IMR-90 (cell line): ENCODE measurements at regions not wholly inside any gene's neighbourhood (a gene's known extent, or its start where the extent isn't known, plus 50 kb on each side); places are given as distances from the start of the nearest gene placed in this dataset.

ENCODE experiments used
- ATAC-seq: fragments of 200-7000 bp; cut with Tn5 transposase; 2 replicates; pipeline ENCODE4 v1.9.1; 2020; ENCODE audit warnings: low read depth, mild to moderate bottlenecking, moderate library complexity
- BruUV-seq: library from RNA; stranded (reverse); fragments of 400-500 nt; replicated peaks from 2 replicates; lab custom pipeline; 2021; lab: Mats Ljungman, UMichigan
- CTCF ChIA-PET: fragments of 300-600 bp; formaldehyde crosslinking; extraction: SDS; loops from one replicate; lab custom pipeline; 2021; ENCODE audit warnings: antibody characterized with exemption; lab: Yijun Ruan, JAX
- POLR2A ChIA-PET: fragments of 300-600 bp; sonication (Branson Sonifier 250); formaldehyde crosslinking; loops from one replicate; lab custom pipeline; 2022; ENCODE audit warnings: antibody characterized with exemption; ENCODE audit not compliant: unreplicated experiment; lab: Charles Lee
- DNase-seq: peaks from one replicate; pipeline ENCODE4 v3.0.0; 2013
- H2AFZ ChIP-seq: replicated peaks from 2 replicates; pipeline ENCODE3; 2013; ENCODE audit warnings: low read length, mild to moderate bottlenecking; ENCODE audit not compliant: poor library complexity
- H2AK5ac ChIP-seq: 2 replicates; pipeline ENCODE4 v1.6.1; 2013; ENCODE audit warnings: low read depth, low read length, inconsistent platforms
- H2AK9ac ChIP-seq: replicated peaks from 2 replicates; pipeline ENCODE3; 2013; ENCODE audit warnings: mild to moderate bottlenecking, low read depth, low read length, moderate library complexity; ENCODE audit not compliant: poor library complexity
- H2BK120ac ChIP-seq: 2 replicates; pipeline ENCODE4 v1.6.1; 2013; ENCODE audit warnings: low read depth, low read length, inconsistent platforms
- H2BK15ac ChIP-seq: 3 replicates; pipeline ENCODE4 v1.6.1; 2013; ENCODE audit warnings: low read depth, low read length, inconsistent platforms
- H2BK20ac ChIP-seq: 2 replicates; pipeline ENCODE4 v1.6.1; 2013; ENCODE audit warnings: low read depth, mild to moderate bottlenecking, inconsistent platforms, low read length, moderate library complexity
- H2BK5ac ChIP-seq: 2 replicates; pipeline ENCODE4 v1.6.1; 2013; ENCODE audit warnings: mild to moderate bottlenecking, low read depth, low read length, inconsistent platforms; ENCODE audit not compliant: poor library complexity, severe bottlenecking
- H3K14ac ChIP-seq: replicated peaks from 2 replicates; pipeline ENCODE4 v1.6.1; 2013; ENCODE audit warnings: low read depth, low read length, inconsistent platforms
- H3K18ac ChIP-seq: 2 replicates; pipeline ENCODE4 v1.6.1; 2013; ENCODE audit warnings: low read depth, low read length, control low read depth
- H3K23ac ChIP-seq: 2 replicates; pipeline ENCODE4 v1.6.1; 2013; ENCODE audit warnings: low read depth, low read length, inconsistent platforms
- H3K27ac ChIP-seq: 2 replicates; pipeline ENCODE4 v1.5.1; 2013; ENCODE audit warnings: mild to moderate bottlenecking, control low read depth, low read length; ENCODE audit not compliant: insufficient read depth
- H3K27me3 ChIP-seq: 2 replicates; pipeline ENCODE4 v1.6.1; 2013; ENCODE audit warnings: low read length; ENCODE audit not compliant: control insufficient read depth, insufficient read depth
- H3K36me3 ChIP-seq: 2 replicates; pipeline ENCODE4 v1.6.1; 2013; ENCODE audit warnings: low read length, mixed read lengths; ENCODE audit not compliant: control insufficient read depth, insufficient read depth
- H3K4ac ChIP-seq: 2 replicates; pipeline ENCODE4 v1.6.1; 2013; ENCODE audit warnings: low read depth, low read length, inconsistent platforms
- H3K4me1 ChIP-seq: 2 replicates; pipeline ENCODE4 v1.6.1; 2013; ENCODE audit warnings: low read length, mixed read lengths; ENCODE audit not compliant: control insufficient read depth, insufficient read depth
- H3K4me2 ChIP-seq: 2 replicates; pipeline ENCODE4 v1.6.1; 2013; ENCODE audit warnings: low read depth, mild to moderate bottlenecking, control low read depth, low read length, moderate library complexity
- H3K4me3 ChIP-seq: 2 replicates; pipeline ENCODE4 v1.5.1; 2013; ENCODE audit warnings: low read depth, mild to moderate bottlenecking, control low read depth, low read length, moderate library complexity; ENCODE audit not compliant: insufficient read depth
- H3K56ac ChIP-seq: 2 replicates; pipeline ENCODE4 v1.6.1; 2013; ENCODE audit warnings: low read length, inconsistent platforms; ENCODE audit not compliant: insufficient read depth; ENCODE audit errors: extremely low read depth
- H3K79me1 ChIP-seq, 2 experiments: 2 replicates each; pipeline ENCODE4 v1.6.1; 2013; ENCODE audit warnings: low read length in 2 of 2, inconsistent platforms in 1 of 2, low read depth in 1 of 2
- H3K9ac ChIP-seq: 2 replicates; pipeline ENCODE4 v1.6.1; 2013; ENCODE audit warnings: low read depth, low read length, control low read depth
- H3K9me1 ChIP-seq: 2 replicates; pipeline ENCODE4 v1.6.1; 2013; ENCODE audit warnings: low read length, inconsistent platforms; ENCODE audit not compliant: insufficient read depth
- H3K9me3 ChIP-seq: 2 replicates; pipeline ENCODE4 v1.6.1; 2013; ENCODE audit warnings: low read length; ENCODE audit not compliant: control insufficient read depth, insufficient read depth
- H4K20me1 ChIP-seq: 2 replicates; pipeline ENCODE4 v1.6.1; 2013; ENCODE audit warnings: low read length, inconsistent platforms; ENCODE audit not compliant: insufficient read depth
- H4K5ac ChIP-seq: 2 replicates; pipeline ENCODE4 v1.6.1; 2013; ENCODE audit warnings: mild to moderate bottlenecking, low read depth, low read length, control low read depth
- H4K8ac ChIP-seq, 2 experiments: 2 replicates each; pipeline ENCODE4 v1.6.1; 2013; ENCODE audit warnings: low read depth in 2 of 2, low read length in 2 of 2, control low read depth in 1 of 2, inconsistent platforms in 1 of 2
- H4K91ac ChIP-seq: 2 replicates; pipeline ENCODE4 v1.6.1; 2013; ENCODE audit warnings: low read depth, low read length, inconsistent platforms; ENCODE audit not compliant: insufficient read depth
- BHLHE40 ChIP-seq: fragments of 150-350 bp; IDR thresholded peaks from 2 replicates; pipeline ENCODE4 v1.6.1; 2016; ENCODE audit warnings: mild to moderate bottlenecking, low read depth, low read length
- MAFK ChIP-seq: IDR thresholded peaks from 2 replicates; pipeline ENCODE4 v1.6.1; 2012; ENCODE audit warnings: low read depth, low read length, improper control_type of control experiment
- MAZ ChIP-seq: IDR thresholded peaks from 2 replicates; pipeline ENCODE4 v1.6.1; 2012; ENCODE audit warnings: low read depth, mild to moderate bottlenecking, low read length, improper control_type of control experiment, moderate library complexity, borderline replicate concordance
- POLR2A ChIP-seq: IDR thresholded peaks from 2 replicates; pipeline ENCODE4 v1.6.1; 2012; ENCODE audit warnings: mild to moderate bottlenecking, low read depth, low read length
- WGBS, 2 experiments: methylation state at CpG; one replicate each; pipeline versions ENCODE4 v1.1.5 to v1.1.7; 2013; ENCODE audit warnings: missing lambda C conversion rate in 2 of 2; ENCODE audit not compliant: insufficient read length in 1 of 2; ENCODE audit errors: extremely low coverage in 2 of 2; 5-methylcytosine and 5-hydroxymethylcytosine counted together
- dilution Hi-C: fragments of 300-500 bp; cut with HindIII; formaldehyde crosslinking; loops from one replicate; pipeline ENCODE4 v1.14.3; 2018; ENCODE audit warnings: low sequenced_read_pairs; ENCODE audit not compliant: unreplicated experiment
- in situ Hi-C: fragments of 300-500 bp; cut with MboI; formaldehyde crosslinking; loops from 3 replicates; pipeline ENCODE4 v1.14.3; 2019; ENCODE audit warnings: low sequenced_read_pairs, inconsistent platforms, mixed read lengths
- intact Hi-C: fragments of 100-400 bp; cut with micrococcal nuclease; formaldehyde crosslinking; loops from 2 replicates; pipeline ENCODE4 v1.10.0; 2022
- TF ChIP-seq, protein P1 (sequence below): fragments of 150-350 bp; IDR thresholded peaks from 2 replicates; pipeline ENCODE4 v1.6.1; 2016; ENCODE audit warnings: low read depth, mild to moderate bottlenecking, low read length, moderate library complexity, borderline replicate concordance
- TF ChIP-seq, protein P2 (sequence below): conservative IDR thresholded peaks from 2 replicates; pipeline ENCODE4 v1.5.1; 2012; ENCODE audit warnings: mild to moderate bottlenecking, low read depth, low read length, improper control_type of control experiment

- H2AK5ac ChIP-seq: no peak overlapping the region
- no TSS peak for BruUV-seq
- dilution Hi-C loops (no loop called here), in situ Hi-C loops (no loop called here), intact Hi-C loops (no loop called here)
- DNase-seq (no peak), ATAC-seq (no peak)
- no peak overlapping the region for H4K5ac ChIP-seq
- no peak overlapping the region for H4K8ac ChIP-seq
- H3K4me1 ChIP-seq: peaks cover 4% of the 10 kb centered on the region; the same call in 1 of the 2 replicates
- H2AK9ac ChIP-seq: no peak overlapping the region
- H4K91ac ChIP-seq: no peak overlapping the region
- ChIA-PET CTCF (no interaction called here), POLR2A (no interaction called here)
- H2BK15ac ChIP-seq: no peak overlapping the region; the same call in 2 of the 3 replicates
- no peak overlapping the region for H3K4me2 ChIP-seq
- no peak overlapping the region for H2BK120ac ChIP-seq
- no peak overlapping the region for H2BK5ac ChIP-seq
- no peak overlapping the region for H3K4me3 ChIP-seq
- H3K9ac ChIP-seq: no peak overlapping the region
- no peaks in the 10 kb centered on the region for H3K9me3 ChIP-seq
- H3K18ac ChIP-seq: no peak overlapping the region
- no peak overlapping the region for H3K4ac ChIP-seq
- H3K79me1 ChIP-seq: no peaks in the 10 kb centered on the region
- H3K9me1 ChIP-seq: no peaks in the 10 kb centered on the region
- no peaks in the 10 kb centered on the region for H3K27me3 ChIP-seq
- no peak overlapping the region for H3K56ac ChIP-seq
- TF ChIP-seq BHLHE40: no peak
- no peak for TF ChIP-seq POLR2A
- TF ChIP-seq MAZ: no peak
- TF ChIP-seq, protein P1, sequence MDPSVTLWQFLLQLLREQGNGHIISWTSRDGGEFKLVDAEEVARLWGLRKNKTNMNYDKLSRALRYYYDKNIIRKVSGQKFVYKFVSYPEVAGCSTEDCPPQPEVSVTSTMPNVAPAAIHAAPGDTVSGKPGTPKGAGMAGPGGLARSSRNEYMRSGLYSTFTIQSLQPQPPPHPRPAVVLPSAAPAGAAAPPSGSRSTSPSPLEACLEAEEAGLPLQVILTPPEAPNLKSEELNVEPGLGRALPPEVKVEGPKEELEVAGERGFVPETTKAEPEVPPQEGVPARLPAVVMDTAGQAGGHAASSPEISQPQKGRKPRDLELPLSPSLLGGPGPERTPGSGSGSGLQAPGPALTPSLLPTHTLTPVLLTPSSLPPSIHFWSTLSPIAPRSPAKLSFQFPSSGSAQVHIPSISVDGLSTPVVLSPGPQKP: no peak
- no peak for TF ChIP-seq MAFK
- TF ChIP-seq, protein P2, sequence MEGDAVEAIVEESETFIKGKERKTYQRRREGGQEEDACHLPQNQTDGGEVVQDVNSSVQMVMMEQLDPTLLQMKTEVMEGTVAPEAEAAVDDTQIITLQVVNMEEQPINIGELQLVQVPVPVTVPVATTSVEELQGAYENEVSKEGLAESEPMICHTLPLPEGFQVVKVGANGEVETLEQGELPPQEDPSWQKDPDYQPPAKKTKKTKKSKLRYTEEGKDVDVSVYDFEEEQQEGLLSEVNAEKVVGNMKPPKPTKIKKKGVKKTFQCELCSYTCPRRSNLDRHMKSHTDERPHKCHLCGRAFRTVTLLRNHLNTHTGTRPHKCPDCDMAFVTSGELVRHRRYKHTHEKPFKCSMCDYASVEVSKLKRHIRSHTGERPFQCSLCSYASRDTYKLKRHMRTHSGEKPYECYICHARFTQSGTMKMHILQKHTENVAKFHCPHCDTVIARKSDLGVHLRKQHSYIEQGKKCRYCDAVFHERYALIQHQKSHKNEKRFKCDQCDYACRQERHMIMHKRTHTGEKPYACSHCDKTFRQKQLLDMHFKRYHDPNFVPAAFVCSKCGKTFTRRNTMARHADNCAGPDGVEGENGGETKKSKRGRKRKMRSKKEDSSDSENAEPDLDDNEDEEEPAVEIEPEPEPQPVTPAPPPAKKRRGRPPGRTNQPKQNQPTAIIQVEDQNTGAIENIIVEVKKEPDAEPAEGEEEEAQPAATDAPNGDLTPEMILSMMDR: no peak
- no peak overlapping the region for H2AFZ ChIP-seq
- no CpG with 5 or more reads among the region's 4 CpGs for WGBS, 2 experiments
- no peaks in the 10 kb centered on the region for H3K36me3 ChIP-seq
- H4K20me1 ChIP-seq: no peaks in the 10 kb centered on the region
- no peak overlapping the region for H2BK20ac ChIP-seq
- no peak overlapping the region for H3K23ac ChIP-seq
- H3K27ac ChIP-seq: no peak overlapping the region
- H3K14ac ChIP-seq: no peak overlapping the region
These were observed 140.3 kb downstream of the TENT5A start for GRCh38 chr6:81612136-81612535.
